ENCODE measurements at regions not wholly inside any gene's neighbourhood (a gene's known extent, or its start where the extent isn't known, plus 50 kb on each side); places are given as distances from the start of the nearest gene placed in this dataset.

DNA sequence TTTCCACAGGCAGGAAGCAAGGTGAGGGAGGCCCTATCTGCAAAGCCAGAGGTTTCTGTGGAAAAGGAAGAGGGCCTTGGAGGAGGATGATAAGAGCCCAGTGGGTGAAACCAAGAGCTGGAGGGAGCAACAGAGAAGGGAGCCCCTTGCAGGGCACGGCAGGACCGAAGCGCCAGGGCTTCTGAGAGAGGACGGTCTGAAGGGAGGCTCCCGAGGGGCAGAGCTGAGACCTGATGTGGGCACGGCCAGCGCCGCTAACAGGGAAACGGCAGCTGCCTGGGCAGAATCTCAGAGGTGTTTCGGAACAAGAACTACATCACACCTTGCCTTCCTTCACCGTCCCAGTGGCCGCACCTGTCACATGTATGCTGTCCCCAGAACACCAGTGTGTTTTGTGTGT lies 144.3 kb upstream of the ADARB2 start:
- no peak for FAIRE-seq
- DNase-seq (ENCODE audit: insufficient read length) = no peak
- TF ChIP-seq POLR2A (IDR thresholded peaks at IDR 0.05; ENCODE audit: low read depth, low read length) = no peak

- no peak for FAIRE-seq
- TF ChIP-seq POLR2A (IDR thresholded peaks at IDR 0.05; ENCODE audit: low read depth, low read length) (no peak), POLR2AphosphoS5 (IDR thresholded peaks at IDR 0.05; ENCODE audit: low read depth, low read length) (no peak), TAF1 (IDR thresholded peaks at IDR 0.05; ENCODE audit: borderline replicate concordance, low read depth, low read length) (no peak)
- DNase-seq (ENCODE audit: insufficient read length) = peak; percentile 16
These were observed 137.2 kb upstream of the ADARB2 start for GRCh38 chr10:1874533-1874932.

GRCh38 chr10:1873661-1874315 lies 136.5 kb upstream of the ADARB2 start:
- FAIRE-seq (no peak), DNase-seq (ENCODE audit: insufficient read length) (no peak)
- TF ChIP-seq POLR2AphosphoS5 (IDR thresholded peaks at IDR 0.05; ENCODE audit: low read depth, low read length) (no peak), TAF1 (IDR thresholded peaks at IDR 0.05; ENCODE audit: borderline replicate concordance, low read depth, low read length) (no peak), POLR2A (IDR thresholded peaks at IDR 0.05; ENCODE audit: low read depth, low read length) (no peak)

DNA sequence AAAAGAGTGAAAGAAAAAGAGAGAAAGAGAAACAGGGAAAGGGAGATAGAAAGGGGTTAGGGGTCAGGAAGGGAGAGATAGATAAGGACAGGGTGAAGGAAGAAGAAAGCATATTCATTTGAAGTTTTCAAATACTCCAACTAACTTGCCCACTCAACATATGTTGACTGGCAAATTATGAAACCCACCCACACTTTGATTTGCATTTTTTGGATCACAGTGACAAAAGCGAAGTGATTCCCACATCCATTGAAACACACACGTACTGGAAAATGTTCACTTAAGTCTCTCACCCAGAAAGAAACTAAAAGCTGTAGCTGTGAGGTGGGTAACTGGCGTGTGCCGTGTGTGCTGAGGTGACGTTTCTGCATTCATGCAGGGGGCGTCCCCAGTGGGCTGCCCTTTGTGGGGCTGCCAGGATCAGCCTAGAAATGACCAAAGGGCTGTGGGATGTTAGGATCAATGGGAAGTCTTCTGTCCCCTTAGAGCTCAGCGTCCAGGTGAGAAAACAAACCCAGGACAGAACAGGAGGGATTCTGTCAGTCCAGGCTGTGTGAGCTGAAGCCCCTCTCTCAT lies 134.9 kb upstream of the ADARB2 start:
- DNase-seq (ENCODE audit: insufficient read length) = no peak
- no peak for FAIRE-seq

GRCh38 chr10:1870491-1870890 lies 133.2 kb upstream of the ADARB2 start:
- TF ChIP-seq POLR2A (IDR thresholded peaks at IDR 0.05; ENCODE audit: low read depth, low read length) = no peak
- TF ChIP-seq POLR2AphosphoS5 (IDR thresholded peaks at IDR 0.05; ENCODE audit: low read depth, low read length) = no peak
- no peak for TF ChIP-seq TAF1 (IDR thresholded peaks at IDR 0.05; ENCODE audit: borderline replicate concordance, low read depth, low read length)
- FAIRE-seq = no peak
- DNase-seq (ENCODE audit: insufficient read length) = no peak

More for the DNA sequence above, 134.9 kb upstream of the ADARB2 start:
- TF ChIP-seq POLR2A (IDR thresholded peaks at IDR 0.05; ENCODE audit: low read depth, low read length) = no peak
- TF ChIP-seq TAF1 (IDR thresholded peaks at IDR 0.05; ENCODE audit: borderline replicate concordance, low read depth, low read length) = no peak
- TF ChIP-seq POLR2AphosphoS5 (IDR thresholded peaks at IDR 0.05; ENCODE audit: low read depth, low read length) = no peak

DNA sequence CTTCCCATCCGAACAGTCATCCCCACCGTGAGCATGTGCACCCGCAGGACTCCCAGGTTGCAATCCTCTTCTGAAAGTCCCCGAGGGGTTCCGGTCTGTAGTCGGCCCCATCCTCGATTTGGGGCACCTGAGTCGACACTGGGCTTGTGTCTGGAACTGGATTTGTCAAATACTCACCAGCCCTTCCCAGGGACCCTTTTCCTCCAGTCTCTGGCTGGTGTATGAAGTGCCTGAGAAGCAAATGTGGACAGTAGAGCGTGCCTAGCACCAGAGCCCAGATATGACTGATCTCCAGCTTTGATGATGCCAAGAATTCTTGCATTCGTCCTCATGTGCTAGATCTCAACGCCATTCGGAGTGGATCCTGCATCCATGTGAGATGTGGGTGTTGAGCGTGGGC lies 132.5 kb upstream of the ADARB2 start:
- FAIRE-seq (no peak), DNase-seq (ENCODE audit: insufficient read length) (no peak)
- TF ChIP-seq POLR2AphosphoS5 (IDR thresholded peaks at IDR 0.05; ENCODE audit: low read depth, low read length) = no peak
- no peak for TF ChIP-seq TAF1 (IDR thresholded peaks at IDR 0.05; ENCODE audit: borderline replicate concordance, low read depth, low read length)
- TF ChIP-seq POLR2A (IDR thresholded peaks at IDR 0.05; ENCODE audit: low read depth, low read length) = no peak

DNA sequence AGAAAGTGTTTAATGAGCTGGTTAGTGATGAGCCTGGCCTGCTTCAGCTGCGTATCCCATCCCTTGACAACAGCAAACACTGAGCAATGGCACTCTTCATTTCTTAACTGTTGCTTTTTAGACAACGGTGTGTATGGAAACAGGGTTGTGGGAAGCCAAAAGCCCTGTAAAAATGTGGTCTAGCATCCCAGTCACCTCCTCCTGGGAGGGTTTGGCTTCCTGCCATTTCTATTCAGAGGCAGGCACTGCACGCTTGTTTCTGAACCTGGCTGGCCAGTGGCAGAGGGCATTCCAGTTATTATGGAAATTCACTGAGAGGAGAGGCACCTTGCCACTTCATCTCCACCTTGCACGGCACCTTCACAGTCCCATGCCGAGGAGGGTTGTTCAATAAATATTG lies 123.0 kb upstream of the ADARB2 start:
- DNase-seq (ENCODE audit: insufficient read length) = no peak
- FAIRE-seq = no peak
- no peak for TF ChIP-seq POLR2A (IDR thresholded peaks at IDR 0.05; ENCODE audit: low read depth, low read length)
- no peak for TF ChIP-seq POLR2AphosphoS5 (IDR thresholded peaks at IDR 0.05; ENCODE audit: low read depth, low read length)
- TF ChIP-seq TAF1 (IDR thresholded peaks at IDR 0.05; ENCODE audit: borderline replicate concordance, low read depth, low read length) = no peak

DNA sequence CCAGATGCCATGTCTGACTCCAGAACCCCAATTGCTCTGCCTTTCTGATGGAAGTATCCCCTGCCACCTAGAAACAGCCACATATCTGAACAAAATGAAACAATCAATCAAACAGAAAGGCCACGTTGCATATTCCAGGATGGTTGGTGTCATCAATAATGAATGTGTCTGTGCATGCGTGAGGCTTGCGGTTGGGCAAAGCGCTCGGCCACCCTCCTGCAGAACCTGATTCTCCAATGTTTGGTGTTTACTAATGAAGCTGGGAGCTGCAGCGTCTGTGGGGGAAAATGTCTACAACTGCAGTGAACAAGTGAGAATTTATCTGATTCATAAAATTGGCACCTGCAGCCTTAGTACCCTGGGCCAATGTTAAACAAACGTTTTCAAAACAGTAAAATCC lies 121.2 kb upstream of the ADARB2 start:
- no peak for DNase-seq (ENCODE audit: insufficient read length)
- no peak for FAIRE-seq
- no peak for TF ChIP-seq POLR2AphosphoS5 (IDR thresholded peaks at IDR 0.05; ENCODE audit: low read depth, low read length)
- TF ChIP-seq TAF1 (IDR thresholded peaks at IDR 0.05; ENCODE audit: borderline replicate concordance, low read depth, low read length) = no peak
- no peak for TF ChIP-seq POLR2A (IDR thresholded peaks at IDR 0.05; ENCODE audit: low read depth, low read length)

GRCh38 chr10:1858048-1858447 lies 120.7 kb upstream of the ADARB2 start:
- no peak for DNase-seq (ENCODE audit: insufficient read length)
- TF ChIP-seq POLR2AphosphoS5 (IDR thresholded peaks at IDR 0.05; ENCODE audit: low read depth, low read length) (no peak), TAF1 (IDR thresholded peaks at IDR 0.05; ENCODE audit: borderline replicate concordance, low read depth, low read length) (no peak), POLR2A (IDR thresholded peaks at IDR 0.05; ENCODE audit: low read depth, low read length) (no peak)
- no peak for FAIRE-seq

DNA sequence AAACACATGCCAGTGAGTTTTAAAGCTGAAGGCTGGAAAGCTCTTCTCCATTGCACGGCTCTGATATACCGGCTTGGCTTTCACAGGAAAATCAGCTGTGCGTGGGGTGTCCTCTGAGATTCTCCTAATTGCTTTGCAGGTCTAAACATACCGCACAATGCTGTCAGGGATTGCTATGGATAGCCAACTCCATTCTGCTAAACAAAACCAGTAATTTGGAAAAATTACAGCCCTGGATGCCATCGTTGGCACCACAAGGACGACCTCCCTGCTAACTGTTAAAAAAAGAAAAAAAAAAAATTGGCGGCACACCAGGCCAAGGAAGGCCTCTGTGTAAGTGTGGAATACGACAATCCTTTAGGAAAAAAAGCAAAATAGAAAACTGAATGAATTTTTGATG lies 118.6 kb upstream of the ADARB2 start:
- TF ChIP-seq POLR2AphosphoS5 (IDR thresholded peaks at IDR 0.05; ENCODE audit: low read depth, low read length) (no peak), TAF1 (IDR thresholded peaks at IDR 0.05; ENCODE audit: borderline replicate concordance, low read depth, low read length) (no peak)
- DNase-seq (ENCODE audit: insufficient read length) (no peak), FAIRE-seq (no peak)

GRCh38 chr10:1854271-1854670 lies 116.9 kb upstream of the ADARB2 start:
- TF ChIP-seq TAF1 (IDR thresholded peaks at IDR 0.05; ENCODE audit: borderline replicate concordance, low read depth, low read length) (no peak), POLR2A (IDR thresholded peaks at IDR 0.05; ENCODE audit: low read depth, low read length) (no peak), POLR2AphosphoS5 (IDR thresholded peaks at IDR 0.05; ENCODE audit: low read depth, low read length) (no peak)
- DNase-seq (ENCODE audit: insufficient read length) = no peak
- FAIRE-seq = no peak

DNA sequence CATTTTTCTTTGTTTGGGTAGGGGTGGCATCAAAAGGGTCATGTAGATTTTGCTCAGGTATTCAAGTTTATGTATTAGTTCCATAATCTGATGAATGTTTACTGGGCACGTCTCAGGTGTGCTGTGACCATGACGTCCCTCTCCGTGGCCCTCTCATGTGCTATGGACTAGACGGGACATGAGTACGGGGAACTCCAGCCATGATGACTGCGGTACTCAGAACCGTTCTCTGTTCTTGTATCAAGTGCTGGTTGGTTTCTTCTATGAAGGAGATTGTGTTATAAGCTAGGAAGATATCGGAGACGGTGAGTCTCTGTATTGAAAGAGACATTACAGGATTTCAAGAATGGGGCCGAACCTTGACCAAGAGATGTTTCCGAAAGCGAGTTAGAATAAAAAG lies 116.5 kb upstream of the ADARB2 start:
- no peak for TF ChIP-seq TAF1 (IDR thresholded peaks at IDR 0.05; ENCODE audit: borderline replicate concordance, low read depth, low read length)
- TF ChIP-seq POLR2AphosphoS5 (IDR thresholded peaks at IDR 0.05; ENCODE audit: low read depth, low read length) = no peak
- TF ChIP-seq POLR2A (IDR thresholded peaks at IDR 0.05; ENCODE audit: low read depth, low read length) = no peak
- FAIRE-seq (no peak), DNase-seq (ENCODE audit: insufficient read length) (no peak)

All from GM12892 (cell line).